WERI-Rb-1 (cell line): ENCODE measurements at regions not wholly inside any gene's neighbourhood (a gene's known extent, or its start where the extent isn't known, plus 50 kb on each side); places are given as distances from the start of the nearest gene placed in this dataset.

Source experiments
- DNase-seq: peaks from one replicate; pipeline ENCODE4 v3.0.0-alpha.2; 2020
- H3K27ac ChIP-seq: fragments of 250-450 bp; sonication (Bioruptor Pico); 2 replicates; pipeline ENCODE4 v1.5.1; 2020; ENCODE audit warnings: mild to moderate bottlenecking, moderate library complexity
- H3K27me3 ChIP-seq: fragments of 250-450 bp; sonication (Bioruptor Pico); 2 replicates; pipeline ENCODE4 v1.5.1; 2021; ENCODE audit warnings: mild to moderate bottlenecking, low read depth, moderate library complexity; ENCODE audit not compliant: insufficient read depth, severe bottlenecking
- H3K36me3 ChIP-seq: fragments of 250-450 bp; sonication (Bioruptor Pico); 2 replicates; pipeline ENCODE4 v1.5.1; 2020; ENCODE audit warnings: mild to moderate bottlenecking, moderate library complexity
- H3K4me3 ChIP-seq: 2 replicates; pipeline ENCODE4 v1.5.1; 2011; ENCODE audit warnings: low read depth, mild to moderate bottlenecking, control low read depth, low read length
- H3K9me3 ChIP-seq: fragments of 250-450 bp; sonication (Bioruptor Pico); 2 replicates; pipeline ENCODE4 v1.5.1; 2021; ENCODE audit warnings: mild to moderate bottlenecking, moderate library complexity; ENCODE audit not compliant: severe bottlenecking
- CTCF ChIP-seq: IDR thresholded peaks from 2 replicates; pipeline ENCODE4 v1.5.1; 2011; ENCODE audit warnings: low read depth, mild to moderate bottlenecking, control low read depth, inconsistent platforms, low read length

- Histone ChIP-seq H3K27ac (no peak overlapping the region), H3K4me3 (no peak overlapping the region), H3K27me3 (peaks cover 75% of the 10 kb centered on the region), H3K36me3 (no peaks in the 10 kb centered on the region), H3K9me3 (no peaks in the 10 kb centered on the region)
- DNase-seq: no peak
- TF ChIP-seq CTCF: no peak
These were observed 158.7 kb upstream of the SLCO3A1 start for GRCh38 chr15:91694831-91695210.

GRCh38 chr15:91695799-91696198 lies 157.7 kb upstream of the SLCO3A1 start:
- DNase-seq: no peak
- no peaks in the 10 kb centered on the region for H3K36me3 ChIP-seq
- TF ChIP-seq CTCF: no peak
- no peak overlapping the region for H3K4me3 ChIP-seq
- no peak overlapping the region for H3K27ac ChIP-seq
- no peaks in the 10 kb centered on the region for H3K9me3 ChIP-seq
- peaks cover 76% of the 10 kb centered on the region for H3K27me3 ChIP-seq

GRCh38 chr15:91696981-91697380 lies 156.5 kb upstream of the SLCO3A1 start:
- no peak for DNase-seq
- TF ChIP-seq CTCF: no peak
- no peaks in the 10 kb centered on the region for H3K9me3 ChIP-seq
- H3K27ac ChIP-seq: no peak overlapping the region
- no peak overlapping the region for H3K4me3 ChIP-seq
- peaks cover 72% of the 10 kb centered on the region for H3K27me3 ChIP-seq
- no peaks in the 10 kb centered on the region for H3K36me3 ChIP-seq

- no peak overlapping the region for H3K27ac ChIP-seq
- H3K9me3 ChIP-seq: no peaks in the 10 kb centered on the region
- DNase-seq: no peak
- no peaks in the 10 kb centered on the region for H3K36me3 ChIP-seq
- no peak overlapping the region for H3K4me3 ChIP-seq
- H3K27me3 ChIP-seq: peaks cover 73% of the 10 kb centered on the region
- TF ChIP-seq CTCF: no peak
These were observed 155.3 kb upstream of the SLCO3A1 start for GRCh38 chr15:91698241-91698640.

- TF ChIP-seq CTCF: no peak
- no peak overlapping the region for H3K4me3 ChIP-seq
- DNase-seq: no peak
- H3K9me3 ChIP-seq: no peaks in the 10 kb centered on the region
- no peak overlapping the region for H3K27ac ChIP-seq
- H3K36me3 ChIP-seq: no peaks in the 10 kb centered on the region
- H3K27me3 ChIP-seq: peaks cover 65% of the 10 kb centered on the region
These were observed 153.8 kb upstream of the SLCO3A1 start for GRCh38 chr15:91699741-91700140.

- Histone ChIP-seq H3K4me3 (no peak overlapping the region), H3K27ac (no peak overlapping the region), H3K36me3 (no peaks in the 10 kb centered on the region), H3K9me3 (no peaks in the 10 kb centered on the region), H3K27me3 (peaks cover 40% of the 10 kb centered on the region)
- no peak for DNase-seq
- no peak for TF ChIP-seq CTCF
These were observed 150.2 kb upstream of the SLCO3A1 start for GRCh38 chr15:91703274-91703673.
